Caco-2 (cell line): ENCODE measurements at regions not wholly inside any gene's neighbourhood (a gene's known extent, or its start where the extent isn't known, plus 50 kb on each side); places are given as distances from the start of the nearest gene placed in this dataset.

Experiments used
- BruUV-seq: library from RNA; stranded (reverse); fragments of 400-500 nt; replicated peaks from 2 replicates; lab custom pipeline; 2021; lab: Mats Ljungman, UMichigan
- CTCF ChIA-PET: fragments of 300-600 bp; sonication (Branson Sonifier 250); formaldehyde crosslinking; loops from one replicate; lab custom pipeline; 2022; ENCODE audit warnings: antibody characterized with exemption; lab: Charles Lee
- POLR2A ChIA-PET: fragments of 300-600 bp; sonication (Branson Sonifier 250); formaldehyde crosslinking; loops from one replicate; lab custom pipeline; 2022; ENCODE audit warnings: antibody characterized with exemption; lab: Charles Lee
- DNase-seq, 2 experiments: peaks; one replicate each; pipeline versions ENCODE4 v3.0.0 to v3.0.0-alpha.2; 2020 to 2022
- H3K27me3 ChIP-seq: replicated peaks from 2 replicates; pipeline ENCODE4 v1.6.0; 2011; ENCODE audit warnings: low read length; ENCODE audit not compliant: control insufficient read depth, insufficient read depth
- H3K36me3 ChIP-seq: 2 replicates; pipeline ENCODE4 v1.5.1; 2011; ENCODE audit warnings: low read length; ENCODE audit not compliant: control insufficient read depth, insufficient read depth
- H3K4me1 ChIP-seq: fragments of 250-450 bp; sonication (Bioruptor Pico); 2 replicates; pipeline ENCODE4 v1.5.1; 2020; ENCODE audit warnings: mild to moderate bottlenecking
- H3K4me3 ChIP-seq: 2 replicates; pipeline ENCODE4 v1.5.1; 2011; ENCODE audit warnings: low read depth, mild to moderate bottlenecking, control low read depth, low read length
- H3K9me3 ChIP-seq: fragments of 250-450 bp; sonication (Bioruptor Pico); 2 replicates; pipeline ENCODE4 v1.5.1; 2020; ENCODE audit warnings: mild to moderate bottlenecking, moderate library complexity
- H3K27ac Mint-ChIP-seq: one replicate; pipeline ENCODE4 v1.8.0; 2022; ENCODE audit warnings: mixed read lengths; ENCODE audit not compliant: unreplicated experiment
- H3K27me3 Mint-ChIP-seq: one replicate; pipeline ENCODE4 v1.8.0; 2022; ENCODE audit warnings: mixed read lengths; ENCODE audit not compliant: insufficient read depth, unreplicated experiment
- H3K36me3 Mint-ChIP-seq: one replicate; pipeline ENCODE4 v1.8.0; 2022; ENCODE audit warnings: mild to moderate bottlenecking, mixed read lengths; ENCODE audit not compliant: insufficient read depth, unreplicated experiment
- H3K4me1 Mint-ChIP-seq: one replicate; pipeline ENCODE4 v1.8.0; 2022; ENCODE audit warnings: low read depth, mixed read lengths; ENCODE audit not compliant: unreplicated experiment
- H3K4me3 Mint-ChIP-seq: one replicate; pipeline ENCODE4 v1.8.0; 2022; ENCODE audit warnings: mild to moderate bottlenecking, moderate library complexity, mixed read lengths; ENCODE audit not compliant: unreplicated experiment
- H3K9me3 Mint-ChIP-seq: one replicate; pipeline ENCODE4 v1.8.0; 2022; ENCODE audit warnings: mixed read lengths; ENCODE audit not compliant: unreplicated experiment
- CTCF ChIP-seq, 2 experiments: fragments of 200-600 bp in 1 of 2; IDR thresholded peaks; 1 replicate in 1 of 2; 2 replicates in 1 of 2; pipeline versions ENCODE4 v1.5.1 to v1.8.0; 2011 to 2022; ENCODE audit warnings: antibody characterized with exemption in 1 of 2, control low read depth in 1 of 2, inconsistent platforms in 1 of 2, low read depth in 1 of 2, low read length in 1 of 2, mild to moderate bottlenecking in 1 of 2, moderate library complexity in 1 of 2; ENCODE audit not compliant: insufficient read depth in 1 of 2, severe bottlenecking in 1 of 2, unreplicated experiment in 1 of 2
- intact Hi-C: fragments of 100-400 bp; cut with micrococcal nuclease; formaldehyde crosslinking; loops from one replicate; pipeline ENCODE4 v1.10.0; 2022; ENCODE audit not compliant: unreplicated experiment

DNA sequence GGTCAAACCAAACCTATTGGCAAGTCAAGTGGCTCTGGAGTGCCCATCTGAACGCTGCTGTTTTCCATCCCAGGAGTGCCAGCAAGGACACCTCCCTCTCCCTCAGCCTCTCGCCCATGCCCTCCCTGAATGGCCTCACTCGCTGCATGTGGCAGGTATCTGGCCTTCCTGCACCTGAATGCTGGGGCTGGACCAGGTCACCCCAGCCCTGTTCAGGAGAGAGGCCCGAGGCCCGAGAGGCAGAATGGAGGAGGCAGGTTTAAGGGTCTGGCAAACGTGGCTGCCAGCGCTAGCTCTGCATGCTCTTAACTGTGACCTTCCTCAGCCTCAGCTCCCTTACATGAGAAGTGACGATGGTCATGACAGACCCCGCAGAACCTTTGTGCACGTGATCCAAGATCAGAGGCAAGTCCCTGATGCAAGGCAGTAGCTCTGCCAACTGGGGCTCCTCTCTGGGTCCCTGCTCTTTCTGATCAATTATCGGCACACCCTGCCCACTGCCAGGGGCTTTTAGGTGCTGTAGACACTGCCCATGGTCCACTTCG, 295.7 kb upstream of the ZMIZ1 start:
- Histone ChIP-seq H3K36me3 (no peaks in the 10 kb centered on the region), H3K9me3 (peaks cover 7% of the 10 kb centered on the region; the same call in 1 of the 2 replicates), H3K4me1 (0 out of 2 replicates have a peak, but pooled peaks cover 6% of the 10 kb centered on the region), H3K4me3 (no peak overlapping the region), H3K27me3 (no peaks in the 10 kb centered on the region)
- ChIA-PET CTCF (interaction anchor here (0.6 kb wide), 1 partner anchor 84 kb away, joined by 3 read pairs; no protein-coding TSS in a partner anchor), POLR2A (no interaction called here)
- Mint-ChIP-seq H3K9me3 (no peaks in the 10 kb centered on the region), H3K4me3 (no peak overlapping the region), H3K4me1 (peaks cover 13% of the 10 kb centered on the region), H3K27me3 (no peaks in the 10 kb centered on the region), H3K27ac (no peak overlapping the region), H3K36me3 (no peaks in the 10 kb centered on the region)
- no peak for TF ChIP-seq CTCF (IDR thresholded peaks at IDR 0.05; ENCODE audit: insufficient read depth in 1 of 2, low read depth in 1 of 2, low read length in 1 of 2, severe bottlenecking in 1 of 2, unreplicated experiment in 1 of 2)
- no peak for DNase-seq
- intact Hi-C loops = no loop called here
- BruUV-seq = no TSS peak

- Mint-ChIP-seq H3K4me3 (no peak overlapping the region), H3K27me3 (no peaks in the 10 kb centered on the region), H3K36me3 (no peaks in the 10 kb centered on the region), H3K4me1 (peaks cover 7% of the 10 kb centered on the region), H3K9me3 (no peaks in the 10 kb centered on the region), H3K27ac (no peak overlapping the region)
- no peaks in the 10 kb centered on the region for H3K36me3 ChIP-seq
- no TSS peak for BruUV-seq
- ChIA-PET CTCF (no interaction called here), POLR2A (no interaction called here)
- no peaks in the 10 kb centered on the region for H3K27me3 ChIP-seq
- no peak for TF ChIP-seq CTCF (IDR thresholded peaks at IDR 0.05; ENCODE audit: insufficient read depth in 1 of 2, low read depth in 1 of 2, low read length in 1 of 2, severe bottlenecking in 1 of 2, unreplicated experiment in 1 of 2)
- H3K4me3 ChIP-seq = no peak overlapping the region
- peaks cover 17% of the 10 kb centered on the region for H3K4me1 ChIP-seq
- no peak for DNase-seq
- peaks cover 7% of the 10 kb centered on the region; the same call in 1 of the 2 replicates for H3K9me3 ChIP-seq
- intact Hi-C loops = no loop called here
Observed at GRCh38 chr10:78774614-78774998, 294.2 kb upstream of the ZMIZ1 start.

DNA sequence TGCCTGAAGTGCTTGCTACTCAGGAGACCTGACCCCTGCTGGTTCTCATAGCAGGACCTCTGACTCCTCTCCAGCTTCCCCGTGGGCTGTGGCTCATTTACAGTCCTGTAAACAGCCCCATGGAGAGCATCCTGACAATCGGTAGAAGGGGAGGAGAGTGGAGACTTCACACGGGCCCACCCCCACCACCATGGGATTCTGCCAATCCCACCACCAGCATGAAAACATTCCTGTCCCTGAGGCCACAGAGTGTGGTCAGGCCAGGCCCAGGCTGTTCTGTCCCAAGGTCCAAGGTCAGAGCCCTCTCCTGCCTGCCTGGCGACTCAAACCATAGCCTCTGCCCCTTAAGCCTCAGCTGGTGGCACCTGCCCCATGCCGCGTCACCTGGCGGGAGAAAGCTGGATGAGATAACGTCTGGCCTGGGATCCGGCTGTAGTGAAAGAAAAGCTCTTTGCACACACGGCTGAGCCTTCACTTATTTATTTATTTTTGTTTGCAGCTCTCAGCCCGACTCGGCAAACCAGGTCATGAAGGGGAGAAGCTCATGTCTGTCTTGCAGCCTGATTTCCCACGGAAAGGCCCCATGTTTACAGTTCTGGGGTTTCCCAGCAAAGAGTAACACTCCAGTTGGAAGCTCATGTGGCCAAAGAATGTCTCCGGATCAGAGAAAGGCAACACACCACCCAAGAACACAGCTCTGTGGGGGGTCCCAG, 293.6 kb upstream of the ZMIZ1 start:
- Histone ChIP-seq H3K4me3 (no peak overlapping the region), H3K4me1 (peaks cover 17% of the 10 kb centered on the region), H3K36me3 (no peaks in the 10 kb centered on the region), H3K27me3 (no peaks in the 10 kb centered on the region), H3K9me3 (peaks cover 7% of the 10 kb centered on the region; the same call in 1 of the 2 replicates)
- H3K9me3 Mint-ChIP-seq = no peaks in the 10 kb centered on the region
- H3K27ac Mint-ChIP-seq = no peak overlapping the region
- peak in 1 of 2 experiments; percentile 16 for TF ChIP-seq CTCF (IDR thresholded peaks at IDR 0.05; ENCODE audit: insufficient read depth in 1 of 2, low read depth in 1 of 2, low read length in 1 of 2, severe bottlenecking in 1 of 2, unreplicated experiment in 1 of 2)
- BruUV-seq = no TSS peak
- H3K36me3 Mint-ChIP-seq = no peaks in the 10 kb centered on the region
- CTCF ChIA-PET = no interaction called here
- no peak overlapping the region for H3K4me3 Mint-ChIP-seq
- intact Hi-C loops = no loop called here
- no peaks in the 10 kb centered on the region for H3K27me3 Mint-ChIP-seq
- no peak for DNase-seq
- H3K4me1 Mint-ChIP-seq = peaks cover 7% of the 10 kb centered on the region
- POLR2A ChIA-PET = no interaction called here
